SIG-M5 (cell line): ENCODE measurements at regions not wholly inside any gene's neighbourhood (a gene's known extent, or its start where the extent isn't known, plus 50 kb on each side); places are given as distances from the start of the nearest gene placed in this dataset.
"Not testable (repeated sequence)": the region's sequence is repeated elsewhere in the genome, so short reads cannot be mapped to it uniquely, and the experiment has no call there.

Experiments used
- DNase-seq: peaks from one replicate; lab custom pipeline; 2025; lab: John Stamatoyannopoulos, UW

DNA sequence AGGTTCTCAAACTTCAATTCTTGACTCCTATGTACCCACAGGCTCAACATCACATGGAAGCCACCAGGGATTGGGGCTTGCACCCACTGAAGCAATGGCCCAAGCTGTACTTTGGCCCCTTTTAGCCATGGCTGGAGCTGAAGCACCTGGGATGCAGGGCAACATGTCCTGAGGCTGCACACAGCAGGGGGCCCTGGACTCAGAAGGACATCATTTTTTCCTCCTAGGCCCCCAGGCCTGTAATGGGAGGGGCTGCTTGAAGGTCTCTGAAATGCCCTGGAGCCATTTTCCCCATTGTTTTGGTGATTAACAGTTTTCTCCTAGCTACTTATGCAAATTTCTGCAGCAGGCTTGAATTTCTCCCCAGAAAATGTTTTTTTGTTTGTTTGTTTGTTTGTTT lies 465.1 kb upstream of the PCDH10 start:
- no peak for DNase-seq

DNA sequence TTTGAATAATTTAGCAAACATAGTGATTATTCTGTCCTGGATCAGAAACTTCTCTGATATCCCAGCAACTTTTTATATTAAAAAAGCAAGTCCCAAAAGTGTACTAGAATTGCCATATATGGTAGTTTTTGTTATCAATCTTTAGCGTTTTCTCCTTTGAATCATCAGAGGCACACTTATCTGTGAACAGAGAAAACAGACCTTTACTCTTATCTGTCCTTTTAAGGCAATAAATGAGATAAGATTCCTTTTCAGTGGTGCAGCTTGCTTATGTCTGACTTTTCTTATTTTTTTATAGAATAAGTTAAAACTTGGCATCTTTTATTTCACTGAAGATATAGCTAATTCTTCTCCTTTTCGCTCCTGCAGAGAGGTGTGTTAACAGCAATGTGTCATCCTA lies 458.1 kb upstream of the PCDH10 start:
- DNase-seq, result no peak

DNA sequence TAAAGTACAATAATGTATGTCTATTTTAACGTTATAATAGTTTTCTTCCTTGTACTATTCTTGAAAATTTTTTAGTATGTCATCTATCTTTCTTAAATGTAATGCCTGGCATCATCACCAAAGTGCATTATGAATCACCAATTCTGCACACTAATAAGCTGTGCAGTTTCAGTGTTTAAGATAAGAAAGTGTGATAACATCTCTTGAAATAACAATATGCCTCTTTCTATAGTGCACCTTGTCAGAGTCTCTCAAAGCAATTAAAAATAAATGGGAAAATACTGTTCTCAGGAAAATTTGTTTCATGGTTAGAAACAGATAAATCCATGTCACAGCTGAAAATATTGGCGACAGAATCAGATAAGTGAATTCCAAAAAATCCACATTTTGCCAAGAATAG lies 457.4 kb upstream of the PCDH10 start:
- DNase-seq, result no peak

DNA sequence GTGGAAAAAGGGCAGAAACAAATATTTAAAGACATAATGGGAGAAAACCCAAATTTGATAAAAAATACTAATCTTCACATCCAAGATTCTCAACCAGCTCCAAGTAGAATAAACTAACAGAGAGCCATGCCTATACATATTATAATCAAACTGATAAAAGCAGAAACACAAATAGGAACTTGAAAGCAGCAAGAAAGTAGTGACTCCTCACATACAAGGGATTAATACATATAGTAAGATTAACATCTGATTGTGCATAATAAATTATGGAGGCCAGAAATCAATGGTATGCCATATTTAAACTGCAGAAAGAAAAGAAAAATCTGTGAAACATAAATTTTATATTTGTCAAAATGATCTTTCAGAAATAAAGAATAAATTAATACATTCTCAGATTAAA lies 454.3 kb upstream of the PCDH10 start:
- no peak for DNase-seq

DNA sequence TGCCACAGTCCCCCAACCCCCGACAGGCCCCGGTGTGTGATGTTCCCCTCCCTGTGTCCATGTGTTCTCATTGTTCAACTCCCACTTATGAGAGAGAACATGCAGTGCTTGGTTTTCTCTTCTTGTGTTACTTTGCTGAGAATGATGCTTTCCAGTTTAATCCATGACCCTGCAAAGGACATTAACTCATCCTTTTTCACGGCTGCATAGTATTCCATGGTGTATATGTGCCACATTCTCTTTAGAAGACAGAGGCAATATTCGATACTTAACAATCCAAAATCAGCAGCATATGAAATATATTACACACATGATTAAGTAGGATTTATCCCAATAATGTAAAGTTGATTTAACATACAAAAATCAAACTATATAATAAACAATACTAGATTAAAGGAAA lies 451.6 kb upstream of the PCDH10 start:
- DNase-seq, result not testable (repeated sequence)

DNA sequence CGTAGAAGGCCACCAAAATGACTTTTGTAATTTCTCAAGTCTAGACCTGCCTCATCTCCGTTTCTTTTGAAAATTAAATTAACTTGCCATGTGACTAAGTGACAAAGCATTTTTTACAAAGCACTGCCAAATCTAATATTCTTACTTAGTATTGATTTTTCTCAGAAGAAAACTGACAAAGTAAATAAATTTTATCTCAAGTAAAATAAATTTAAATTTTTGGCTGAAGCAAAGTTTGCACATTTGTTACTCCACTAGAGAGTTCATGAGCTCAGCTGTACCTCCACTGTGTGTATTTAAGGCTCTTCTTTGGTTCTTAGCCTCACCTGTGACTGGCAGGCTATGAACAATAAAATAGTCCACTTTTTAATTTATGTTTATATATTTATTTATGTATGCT lies 441.1 kb upstream of the PCDH10 start:
- no peak for DNase-seq

DNA sequence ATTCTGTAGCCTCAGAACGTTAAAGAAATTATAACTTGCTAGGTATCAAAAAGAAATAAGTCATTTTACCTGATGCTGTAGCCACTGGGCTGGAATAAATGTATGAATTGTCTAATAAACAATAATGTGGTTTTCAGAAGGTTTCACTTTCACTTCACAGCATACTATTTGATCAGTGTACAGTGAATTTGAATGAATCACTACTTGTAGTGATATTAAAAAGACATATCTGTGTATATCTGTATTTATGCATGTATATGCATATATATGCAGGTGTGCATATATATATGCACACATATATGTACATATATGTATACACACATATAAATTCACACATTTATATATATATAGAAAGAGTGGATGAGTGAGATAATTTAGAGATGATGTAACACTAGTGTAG lies 440.0 kb upstream of the PCDH10 start:
- DNase-seq, result no peak

DNA sequence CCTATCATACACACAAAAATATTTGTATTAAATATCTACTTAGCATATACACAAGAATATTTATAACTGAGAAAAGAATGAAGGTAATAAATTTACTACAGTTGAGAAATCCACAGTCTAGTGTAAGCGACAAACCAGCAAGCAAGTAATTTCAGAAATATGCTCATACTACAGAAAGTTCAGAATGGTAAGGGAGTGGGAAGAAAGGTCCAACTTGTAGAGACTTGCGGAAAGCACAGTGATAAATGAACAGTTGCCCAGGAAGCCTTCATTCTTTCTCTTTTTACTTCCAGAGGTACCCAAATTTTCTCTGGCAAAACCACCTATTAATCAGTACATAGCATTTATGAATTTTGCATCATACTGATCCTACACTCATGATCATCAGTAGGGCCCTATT lies 438.1 kb upstream of the PCDH10 start:
- DNase-seq, result no peak

DNA sequence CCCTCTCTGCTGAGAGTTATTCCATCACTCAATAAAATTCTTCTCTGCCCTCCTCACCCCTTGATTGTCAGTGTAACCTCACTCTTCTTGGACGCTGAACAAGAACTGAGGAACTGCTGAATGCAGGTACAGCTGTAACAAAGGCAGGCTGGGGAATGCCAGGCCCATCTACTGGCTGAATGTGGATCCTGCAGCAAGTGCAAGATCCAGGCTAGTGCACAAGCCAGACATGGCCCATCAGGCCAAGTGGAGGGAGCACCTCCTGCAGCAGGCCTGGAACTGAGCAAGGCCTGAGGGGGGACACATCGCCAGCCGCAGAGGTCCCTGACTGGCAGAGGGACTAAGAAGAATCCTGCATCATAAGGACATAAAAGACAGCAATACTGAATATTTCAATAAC lies 411.8 kb upstream of the PCDH10 start:
- no peak for DNase-seq

DNA sequence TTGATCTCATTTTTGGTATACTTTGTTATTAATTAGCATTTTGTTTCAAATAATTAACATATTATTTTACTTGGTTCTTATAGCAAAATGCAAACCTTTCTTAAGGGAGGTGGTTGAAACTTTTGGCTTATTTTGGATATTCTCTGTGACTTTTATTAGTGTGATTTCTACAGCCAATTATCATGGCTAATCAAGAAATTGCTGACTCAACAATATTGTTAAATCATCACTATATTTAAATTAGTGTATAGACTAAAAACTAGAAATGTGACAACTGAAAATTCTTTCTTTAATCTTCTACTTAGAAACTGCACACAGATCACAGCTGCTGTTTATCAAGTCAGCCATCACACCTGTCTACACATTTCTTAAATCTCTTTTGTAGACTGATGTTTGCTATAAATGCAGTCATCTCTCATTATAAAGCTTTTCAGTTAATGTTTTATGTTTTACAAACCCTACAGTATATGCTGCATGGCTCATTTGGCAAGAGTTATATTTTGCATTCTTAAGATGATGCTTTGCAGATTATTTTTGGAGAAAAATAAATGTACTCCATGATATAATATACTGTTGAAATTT lies 389.8 kb upstream of the PCDH10 start:
- no peak for DNase-seq

DNA sequence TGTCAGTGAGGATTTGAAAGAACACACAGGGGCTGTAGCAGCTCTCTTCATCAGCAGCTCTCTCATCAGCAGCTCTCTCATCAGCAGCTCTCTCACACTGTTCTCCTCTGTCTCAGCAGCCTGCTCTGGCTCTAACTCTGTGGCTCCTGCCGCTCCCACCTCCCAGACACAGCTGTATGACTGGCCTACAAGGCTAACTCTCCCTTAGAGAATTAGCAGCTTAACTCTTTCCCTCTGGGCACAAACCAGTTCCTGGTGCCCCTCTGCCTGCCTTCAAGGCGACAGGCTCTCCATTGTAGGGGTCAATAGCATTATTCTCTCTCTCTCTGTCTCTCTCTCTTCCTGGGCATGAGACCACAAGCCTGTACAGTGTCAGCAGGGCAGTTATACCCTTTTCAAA lies 385.6 kb upstream of the PCDH10 start:
- no peak for DNase-seq

DNA sequence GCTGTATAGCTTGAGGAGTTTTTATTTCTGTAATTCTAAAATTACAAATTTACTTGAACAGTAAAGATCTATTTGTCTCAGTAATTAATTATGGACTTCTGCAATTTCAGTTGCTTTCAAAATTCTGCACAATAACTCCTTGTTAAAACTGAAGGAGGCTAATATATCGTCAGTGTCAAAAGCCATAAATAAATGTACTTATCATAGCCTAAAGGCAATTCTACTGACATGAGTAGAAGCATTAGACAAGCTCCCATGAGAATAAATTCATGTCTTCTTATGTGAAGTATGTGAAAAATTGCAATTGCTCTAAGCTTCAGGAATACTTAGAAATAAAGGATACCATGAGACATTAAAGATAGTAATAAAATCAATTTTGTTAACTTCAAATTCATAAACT lies 381.2 kb upstream of the PCDH10 start:
- no peak for DNase-seq

DNA sequence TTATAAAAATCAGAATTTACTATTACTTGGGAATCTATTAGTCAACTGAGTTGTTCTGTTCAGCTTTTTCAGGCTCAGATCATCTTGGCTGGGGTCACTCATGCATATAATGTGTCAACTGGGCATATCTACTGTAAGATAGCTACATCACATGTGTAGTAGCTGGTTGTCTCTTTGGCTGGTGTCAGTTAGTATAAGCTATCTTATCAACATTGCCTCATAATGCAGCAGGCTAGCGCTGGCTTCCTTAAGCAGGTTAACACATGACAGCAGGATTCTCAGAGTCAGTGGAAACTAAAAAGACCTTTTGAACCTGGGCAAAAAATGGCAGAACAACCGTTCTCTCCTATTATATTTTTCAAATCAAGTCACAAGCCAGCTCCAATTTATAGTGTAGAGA lies 378.3 kb upstream of the PCDH10 start:
- no peak for DNase-seq

DNA sequence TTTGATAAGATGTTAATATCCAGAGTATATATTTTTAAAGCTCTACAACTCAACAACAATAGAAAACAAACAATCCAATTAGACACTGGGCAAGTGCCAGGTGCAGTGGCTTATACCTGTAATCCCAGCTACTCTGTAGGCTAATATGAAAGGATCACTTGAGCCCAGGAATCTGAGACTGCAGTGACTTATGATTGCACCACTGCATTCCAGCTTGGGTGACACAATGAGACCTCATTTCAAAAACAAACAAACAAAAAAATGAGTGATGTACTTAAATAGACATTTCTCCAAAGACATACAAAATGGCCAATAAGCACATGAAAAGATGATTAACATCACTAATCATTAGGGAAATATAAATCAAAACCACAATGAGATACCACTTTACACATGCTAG lies 356.8 kb upstream of the PCDH10 start:
- no peak for DNase-seq

DNA sequence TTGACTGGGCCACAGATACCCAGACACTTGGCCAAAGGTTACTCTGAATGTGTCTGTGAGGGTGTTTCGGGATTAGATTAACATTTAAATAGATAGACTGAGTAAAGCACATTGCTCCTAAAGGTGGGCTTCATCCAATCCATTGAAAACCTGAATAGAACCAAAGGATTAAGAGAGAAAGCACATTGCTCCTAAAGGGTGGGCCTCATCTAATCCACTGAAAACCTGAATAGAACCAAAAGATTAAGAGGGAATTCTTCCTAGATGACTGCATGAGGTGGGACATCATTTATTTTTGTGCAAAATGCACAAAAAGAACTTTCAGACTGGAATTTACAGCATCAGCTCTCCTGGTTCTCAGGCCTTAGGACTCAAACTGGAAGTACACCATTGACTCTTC lies 351.2 kb upstream of the PCDH10 start:
- DNase-seq, result no peak

DNA sequence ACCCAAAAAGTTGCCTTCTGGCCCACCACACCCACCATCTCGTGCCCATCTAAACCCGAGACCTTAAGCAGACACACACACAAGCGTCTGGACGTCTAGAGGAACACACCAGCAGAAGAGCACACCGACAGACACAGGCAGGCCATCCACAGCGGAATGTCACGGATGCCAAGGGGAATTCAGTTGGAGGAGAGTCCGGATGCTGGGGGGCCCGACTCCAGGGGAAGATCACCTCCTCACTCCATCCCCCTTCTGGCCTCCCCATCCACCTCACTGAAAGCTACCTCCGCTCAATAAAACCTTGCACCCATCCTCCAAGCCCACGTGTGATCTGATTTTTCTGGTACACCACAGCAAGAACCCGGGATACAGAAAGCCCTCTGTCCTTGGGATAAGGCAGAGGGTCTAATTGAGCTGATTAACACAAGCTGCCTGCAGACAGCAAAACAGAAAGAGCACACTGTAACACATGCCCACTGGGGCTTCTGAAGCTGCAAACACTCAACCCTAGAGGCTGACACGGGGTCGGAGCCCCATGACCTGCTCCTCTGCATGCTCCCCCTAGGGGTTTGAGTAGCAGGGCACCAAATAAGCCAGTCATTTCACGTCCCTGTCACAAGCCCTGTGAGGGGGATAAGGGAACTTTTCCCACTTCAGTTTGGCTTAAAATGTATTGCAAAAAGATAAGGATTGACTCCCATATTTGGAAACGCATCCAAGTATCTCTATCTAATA lies 339.6 kb upstream of the PCDH10 start:
- no peak for DNase-seq

DNA sequence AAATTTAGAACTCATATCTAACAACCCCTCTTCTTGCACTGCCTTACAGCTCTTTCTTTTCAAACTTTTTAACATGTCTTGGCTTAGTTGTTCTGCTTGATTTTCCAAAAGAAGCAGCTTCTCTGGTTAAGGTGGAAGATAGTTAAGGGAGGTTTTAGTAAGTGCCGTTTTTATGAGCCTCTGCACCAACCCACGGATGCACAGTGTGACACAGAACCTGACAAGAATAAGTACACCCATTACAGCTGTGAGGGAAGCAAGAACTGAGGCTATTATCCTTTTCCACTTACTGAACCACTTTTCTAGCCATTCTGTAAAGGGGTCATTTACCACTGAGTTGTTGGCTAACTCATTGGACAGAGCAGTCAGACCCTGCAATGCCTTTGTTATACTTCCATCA lies 336.0 kb upstream of the PCDH10 start:
- not testable (repeated sequence) for DNase-seq

DNA sequence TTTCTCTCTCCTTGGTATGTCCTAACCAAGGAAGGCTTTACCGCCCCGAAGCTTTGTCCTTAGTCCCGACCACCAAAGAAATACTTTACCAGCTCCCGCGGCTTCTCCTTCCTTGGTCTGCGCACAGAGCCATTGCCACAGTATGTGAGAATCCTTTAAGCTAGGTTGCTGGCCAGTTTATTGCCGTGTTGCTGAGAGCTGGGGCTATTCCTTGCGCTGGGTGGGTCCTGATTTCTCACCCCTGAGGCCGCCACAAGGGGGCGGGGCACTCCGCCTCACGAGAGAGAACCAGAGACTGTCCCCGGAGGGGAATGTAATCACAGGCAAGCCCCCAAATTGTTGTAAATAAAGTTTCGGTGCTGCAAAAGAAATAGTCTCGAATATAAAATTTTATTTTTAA lies 331.0 kb upstream of the PCDH10 start:
- DNase-seq, result no peak

DNA sequence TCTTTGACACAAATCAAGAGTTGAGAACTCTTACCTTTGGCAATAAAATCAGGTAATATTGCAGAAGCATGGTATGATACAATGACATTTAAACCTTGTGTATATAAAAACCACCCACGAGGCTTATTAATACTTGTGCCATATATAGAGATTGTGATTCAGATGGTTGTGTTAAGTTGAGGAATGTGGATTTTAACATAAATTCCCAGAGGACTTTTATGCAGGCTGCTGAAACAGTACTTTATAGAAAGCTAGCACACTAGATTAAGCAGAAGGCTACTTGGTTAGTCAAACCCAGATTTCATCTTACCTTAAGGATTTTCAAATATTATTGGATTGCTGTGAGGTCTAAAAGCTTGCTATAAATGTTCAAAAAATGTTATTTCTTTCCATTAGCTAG lies 325.7 kb upstream of the PCDH10 start:
- DNase-seq, result no peak

DNA sequence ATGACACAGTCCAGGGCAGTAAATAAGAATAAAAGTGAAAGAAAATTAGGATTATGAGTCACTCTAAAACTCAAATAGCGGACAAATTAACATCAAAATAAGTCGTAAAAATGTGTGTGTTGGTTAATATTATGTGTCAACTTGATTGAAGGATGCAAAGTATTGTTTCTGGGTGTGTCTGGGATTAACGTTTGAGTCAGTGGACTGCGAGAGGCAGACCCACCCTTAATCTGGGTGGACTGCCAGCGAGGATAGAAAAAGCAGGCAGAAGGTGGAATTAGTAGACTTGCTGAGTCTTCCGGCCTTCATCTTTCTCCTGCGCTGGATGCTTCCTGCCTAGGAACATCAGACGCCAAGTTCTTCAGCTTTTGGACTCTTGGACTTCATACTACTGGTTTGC lies 324.3 kb upstream of the PCDH10 start:
- no peak for DNase-seq

DNA sequence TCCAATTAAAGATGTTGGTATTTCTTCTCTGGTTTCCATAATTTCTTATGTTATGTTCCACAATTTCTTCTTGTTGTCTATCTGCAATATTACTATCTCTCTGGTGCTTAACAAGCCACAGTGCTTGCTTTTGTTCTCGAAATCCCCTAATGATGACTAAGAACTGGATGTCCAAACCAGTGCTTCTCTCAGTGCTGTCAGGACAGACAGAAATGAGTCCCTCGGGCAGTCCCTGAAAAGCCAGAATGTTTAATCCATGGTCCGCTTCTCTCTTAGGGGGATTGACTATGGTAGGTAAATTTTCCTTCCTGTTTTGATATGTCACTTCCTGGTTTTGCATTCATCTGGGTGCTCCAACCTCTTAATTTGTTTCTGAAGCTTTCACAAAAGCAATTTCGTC lies 321.6 kb upstream of the PCDH10 start:
- DNase-seq, result no peak

DNA sequence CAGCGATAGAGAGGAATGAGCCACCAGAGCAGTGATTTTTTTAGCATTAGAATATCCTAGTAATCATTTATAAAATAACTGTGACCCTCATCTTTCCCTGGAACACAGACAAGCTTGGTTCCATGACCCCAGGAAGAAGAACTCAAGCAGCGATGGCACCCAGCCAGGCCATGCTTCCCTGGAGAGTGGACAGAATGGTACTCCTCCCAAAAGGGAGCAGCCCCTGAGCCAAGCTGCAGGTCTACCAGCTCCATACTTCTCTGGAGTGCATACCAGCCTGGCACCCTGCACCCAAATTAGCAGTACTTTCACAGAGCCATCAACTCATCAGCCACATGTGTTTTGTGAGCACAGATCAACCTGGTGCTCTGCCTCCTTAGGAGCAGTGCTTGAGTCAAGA lies 310.9 kb upstream of the PCDH10 start:
- DNase-seq, result no peak

DNA sequence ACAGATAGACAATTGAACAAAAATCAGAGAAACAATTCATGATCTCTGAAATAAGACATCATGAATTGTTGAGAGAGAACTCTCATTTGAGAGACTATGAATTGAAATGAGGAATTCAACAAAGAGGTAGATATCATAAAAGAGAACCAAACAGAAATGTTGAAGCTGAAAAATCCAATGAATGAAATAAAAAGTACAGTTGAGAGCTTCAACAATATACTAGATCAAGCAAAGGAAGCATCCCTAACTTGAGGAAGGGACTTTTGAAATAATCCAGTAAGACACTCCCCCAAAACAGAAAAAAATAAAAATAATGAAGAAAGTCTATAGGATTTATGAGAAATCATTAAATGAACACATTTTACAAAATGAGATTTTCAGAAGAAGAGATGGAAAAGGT lies 310.0 kb upstream of the PCDH10 start:
- no peak for DNase-seq

DNA sequence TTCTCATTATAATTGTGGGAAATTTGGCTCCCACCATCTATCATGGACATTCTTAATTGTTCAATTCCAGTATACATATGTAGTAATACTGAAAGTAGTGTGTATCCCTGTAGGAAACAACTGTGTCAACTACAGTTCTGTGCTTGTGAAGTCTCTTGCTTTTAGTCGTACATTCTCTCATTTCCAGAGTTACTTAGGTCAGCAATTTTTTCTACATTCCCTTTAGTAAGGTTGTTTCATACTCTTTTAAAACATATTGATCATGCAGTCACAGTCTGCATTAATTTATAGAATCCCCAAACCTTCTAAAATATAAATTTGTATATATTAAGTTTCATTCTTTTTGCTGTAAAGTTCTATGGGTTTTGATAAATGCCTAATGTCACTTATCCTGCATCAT lies 289.2 kb upstream of the PCDH10 start:
- DNase-seq, result no peak
